HepG2 (cell line): ENCODE measurements at regions not wholly inside any gene's neighbourhood (a gene's known extent, or its start where the extent isn't known, plus 50 kb on each side); places are given as distances from the start of the nearest gene placed in this dataset.

Experiments used
- ATAC-seq: fragments of 200-7000 bp; cut with Tn5 transposase; 3 replicates; pipeline ENCODE4 v1.9.1; 2020; ENCODE audit warnings: mild to moderate bottlenecking, moderate library complexity
- BruUV-seq: library from RNA; stranded (reverse); fragments of 400-500 nt; replicated peaks from 2 replicates; lab custom pipeline; 2021; lab: Mats Ljungman, UMichigan
- CTCF ChIA-PET: fragments of 300-600 bp; formaldehyde crosslinking; extraction: SDS; loops from one replicate; lab custom pipeline; 2021; ENCODE audit warnings: low total read pairs, inconsistent platforms, low intra/inter-chr PET ratio; lab: Yijun Ruan, JAX
- POLR2A ChIA-PET: fragments of 350-600 bp; sonication (Branson Sonifier 250); formaldehyde crosslinking; loops from one replicate; lab custom pipeline; 2020; ENCODE audit warnings: antibody characterized with exemption, inconsistent platforms; lab: Yijun Ruan, JAX
- DNase-seq: peaks from one replicate; pipeline ENCODE4 v3.0.0-alpha.2; 2015; ENCODE audit warnings: low spot score
- FAIRE-seq: peaks from 3 replicates; lab custom pipeline; 2011; peaks lifted over from hg19 to GRCh38; lab: Jason Lieb, UNC
- H2AFZ ChIP-seq: one replicate; pipeline ENCODE4 v1.6.1; 2011; ENCODE audit warnings: low read length, inconsistent platforms
- H3K27ac ChIP-seq: fragments of 300-600 bp; 3 replicates; pipeline ENCODE4 v1.8.0; 2011; ENCODE audit warnings: mixed run types, mild to moderate bottlenecking, mixed read lengths, low read length, inconsistent platforms; ENCODE audit not compliant: insufficient read depth; ENCODE audit errors: extremely low read length
- H3K27me3 ChIP-seq, 2 experiments: fragments of 200-600 bp in 1 of 2; 2 replicates in 1 of 2; 3 replicates in 1 of 2; pipeline versions ENCODE4 v1.6.0 to v1.8.0; 2011; ENCODE audit warnings: low read length in 2 of 2, mild to moderate bottlenecking in 2 of 2, moderate library complexity in 2 of 2, inconsistent platforms in 1 of 2; ENCODE audit not compliant: insufficient read depth in 2 of 2, control insufficient read depth in 1 of 2
- H3K36me3 ChIP-seq, 2 experiments: fragments of 200-600 bp in 1 of 2; replicated peaks in 1 of 2; 2 replicates in 1 of 2; 3 replicates in 1 of 2; pipeline versions ENCODE4 v1.5.1 to v1.8.0; 2011; ENCODE audit warnings: low read length in 2 of 2, inconsistent platforms in 1 of 2; ENCODE audit not compliant: insufficient read depth in 2 of 2, control insufficient read depth in 1 of 2
- H3K4me1 ChIP-seq: 2 replicates; pipeline ENCODE4 v1.5.1; 2012; ENCODE audit warnings: low read length, inconsistent platforms; ENCODE audit not compliant: insufficient read depth
- H3K4me2 ChIP-seq: 2 replicates; pipeline ENCODE4 v1.6.0; 2011; ENCODE audit warnings: low read depth, low read length, inconsistent platforms
- H3K4me3 ChIP-seq, 3 experiments: fragments of 200-600 bp in 1 of 3; sonication (generic), shearing (Covaris generic) in 1 of 3; replicated peaks in 1 of 3; 2 replicates each; pipeline ENCODE4 v1.5.1; 2011 to 2016; ENCODE audit warnings: low read length in 3 of 3, inconsistent platforms in 2 of 3, low read depth in 2 of 3, mild to moderate bottlenecking in 2 of 3, control low read depth in 1 of 3, mixed read lengths in 1 of 3; ENCODE audit not compliant: insufficient read depth in 1 of 3
- H3K79me2 ChIP-seq: one replicate; pipeline ENCODE4 v1.6.1; 2011; ENCODE audit warnings: low read length, inconsistent platforms; ENCODE audit not compliant: insufficient read depth
- H3K9ac ChIP-seq: 2 replicates; pipeline ENCODE4 v1.6.0; 2011; ENCODE audit warnings: mild to moderate bottlenecking, low read depth, low read length, inconsistent platforms; ENCODE audit not compliant: insufficient read depth
- H3K9me3 ChIP-seq: 2 replicates; pipeline ENCODE4 v1.5.1; 2012; ENCODE audit warnings: mild to moderate bottlenecking, low read length
- H4K20me1 ChIP-seq: 2 replicates; pipeline ENCODE4 v1.6.0; 2011; ENCODE audit warnings: inconsistent platforms, mild to moderate bottlenecking, low read length, moderate library complexity; ENCODE audit not compliant: insufficient read depth
- CAMTA2 ChIP-seq: sonication (generic); formaldehyde crosslinking; IDR thresholded peaks from 2 replicates; pipeline ENCODE4 v1.4.0; 2020; ENCODE audit warnings: mild to moderate bottlenecking, missing genetic modification reagents, borderline replicate concordance
- HNRNPL ChIP-seq: fragments of 200-400 bp; formaldehyde crosslinking; IDR thresholded peaks from 2 replicates; pipeline ENCODE4 v1.6.1; 2017; ENCODE audit warnings: mild to moderate bottlenecking, low read depth, low read length
- IKZF4 ChIP-seq: sonication (generic); formaldehyde crosslinking; IDR thresholded peaks from 2 replicates; pipeline ENCODE4 v1.5.1; 2020; ENCODE audit warnings: borderline replicate concordance, mild to moderate bottlenecking, low read depth, missing genetic modification reagents; ENCODE audit errors: not compliant biosample characterization
- NR0B2 ChIP-seq: sonication (generic); formaldehyde crosslinking; IDR thresholded peaks from 2 replicates; pipeline ENCODE4 v1.4.0; 2020; ENCODE audit warnings: mild to moderate bottlenecking, missing genetic modification reagents
- PAXIP1 ChIP-seq: sonication (generic); formaldehyde crosslinking; conservative IDR thresholded peaks from 2 replicates; pipeline ENCODE4 v1.4.0; 2020; ENCODE audit warnings: mild to moderate bottlenecking, missing genetic modification reagents, moderate library complexity
- RELA ChIP-seq: sonication (generic); formaldehyde crosslinking; IDR thresholded peaks from 2 replicates; pipeline ENCODE4 v1.4.0; 2020; ENCODE audit warnings: missing genetic modification reagents
- SMAD1 ChIP-seq: sonication (generic); formaldehyde crosslinking; IDR thresholded peaks from 2 replicates; pipeline ENCODE4 v1.4.0; 2020; ENCODE audit warnings: missing genetic modification reagents, low read depth, mild to moderate bottlenecking, borderline replicate concordance
- SMARCE1 ChIP-seq: fragments of 450-650 bp; IDR thresholded peaks from 2 replicates; pipeline ENCODE4 v1.6.1; 2017; ENCODE audit warnings: borderline replicate concordance
- ZBTB43 ChIP-seq: sonication (generic); formaldehyde crosslinking; conservative IDR thresholded peaks from 2 replicates; pipeline ENCODE4 v1.4.0; 2020; ENCODE audit warnings: missing genetic modification reagents
- ZBTB7A ChIP-seq: sonication (generic); formaldehyde crosslinking; IDR thresholded peaks from 2 replicates; pipeline ENCODE4 v1.8.0; 2022; ENCODE audit warnings: mild to moderate bottlenecking, missing genetic modification reagents
- ZNF577 ChIP-seq: sonication (generic); formaldehyde crosslinking; IDR thresholded peaks from 2 replicates; pipeline ENCODE4 v1.4.0; 2020; ENCODE audit warnings: mild to moderate bottlenecking, low read depth, missing genetic modification reagents, borderline replicate concordance
- ZNF687 ChIP-seq: sonication (generic); formaldehyde crosslinking; IDR thresholded peaks from 2 replicates; pipeline ENCODE4 v1.5.1; 2020; ENCODE audit warnings: mild to moderate bottlenecking, missing genetic modification reagents, moderate library complexity
- WGBS: methylation state at CpG from one replicate; pipeline ENCODE4 v1.1.6; 2017; ENCODE audit warnings: low lambda C conversion rate; 5-methylcytosine and 5-hydroxymethylcytosine counted together
- in situ Hi-C: cut with HindIII; loops from 2 replicates; pipeline ENCODE4 v1.10.0; 2017; ENCODE audit warnings: low pct_unique_long_range_greater_than_20kb; ENCODE audit not compliant: extremely low pct_ligation_motif_present
- intact Hi-C: fragments of 100-400 bp; cut with micrococcal nuclease; formaldehyde crosslinking; loops from one replicate; pipeline ENCODE4 v1.10.0; 2022; ENCODE audit not compliant: unreplicated experiment

GRCh38 chr16:86710602-86710950 is 132.2 kb downstream of the FOXL1 start:
- FAIRE-seq: no peak
- H3K4me1 ChIP-seq: no peaks in the 10 kb centered on the region
- H3K9me3 ChIP-seq: no peaks in the 10 kb centered on the region
- H3K27ac ChIP-seq: no peak overlapping the region
- ATAC-seq: no peak; the same call in 2 of the 3 replicates
- no peak overlapping the region for H3K4me3 ChIP-seq
- DNase-seq: no peak
- H3K9ac ChIP-seq: no peak overlapping the region
- BruUV-seq: no TSS peak
- ChIA-PET POLR2A (no interaction called here), CTCF (no interaction called here)
- peaks cover 8 to 68% of the 10 kb centered on the region in 2 experiments; a peak in 4 of 5 replicates for H3K27me3 ChIP-seq
- intact Hi-C loops: no loop called here
- H3K79me2 ChIP-seq: no peaks in the 10 kb centered on the region
- no peaks in the 10 kb centered on the region for H3K36me3 ChIP-seq
- no peak overlapping the region for H3K4me2 ChIP-seq
- in situ Hi-C loops: no loop called here
- no peaks in the 10 kb centered on the region for H4K20me1 ChIP-seq
- H2AFZ ChIP-seq: no peak overlapping the region
- TF ChIP-seq ZBTB7A (CRISPR knock-in tag) (no peak), ZNF687 (CRISPR knock-in tag) (peak; percentile 21; the same call in 1 of the 2 replicates), SMARCE1 (no peak), ZBTB43 (CRISPR knock-in tag) (no peak), IKZF4 (CRISPR knock-in tag) (no peak), ZNF577 (CRISPR knock-in tag) (no peak), SMAD1 (CRISPR knock-in tag) (no peak), RELA (CRISPR knock-in tag) (no peak), NR0B2 (CRISPR knock-in tag) (no peak), HNRNPL (0 out of 2 replicates have a peak, but pooled peaks have one; percentile 8), PAXIP1 (CRISPR knock-in tag) (no peak), CAMTA2 (CRISPR knock-in tag) (no peak)
- WGBS: 0% methylated on average over 6 of the region's 8 CpGs
